ENCODE measurements at regions not wholly inside any gene's neighbourhood (a gene's known extent, or its start where the extent isn't known, plus 50 kb on each side); places are given as distances from the start of the nearest gene placed in this dataset.

DNA sequence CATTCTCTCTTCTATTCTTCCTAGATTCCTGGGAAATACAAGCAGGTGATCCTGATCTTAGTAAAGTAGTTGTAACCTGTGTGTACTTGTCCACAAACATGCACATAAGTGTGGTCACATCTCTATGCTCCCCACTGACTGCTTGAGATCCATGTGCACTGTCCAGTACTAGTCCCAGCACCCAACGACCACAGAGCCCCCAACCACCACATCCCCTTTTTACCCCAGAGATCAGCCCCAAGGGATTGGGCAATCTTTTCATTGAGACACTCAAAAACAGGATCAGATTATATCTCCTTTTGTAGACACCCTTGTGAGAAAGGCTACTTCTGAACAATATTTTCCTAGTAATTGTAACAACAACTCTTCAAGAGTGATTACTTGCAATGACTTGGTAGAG is 240.6 kb downstream of the ACTL7B start:
- peaks cover 2% of the 10 kb centered on the region for H3K9me3 Mint-ChIP-seq (ENCODE audit: low read depth)
- H3K4me3 Mint-ChIP-seq = no peak overlapping the region
- no peak overlapping the region for H3K27ac Mint-ChIP-seq
- no peaks in the 10 kb centered on the region for H3K36me3 Mint-ChIP-seq
- H3K27me3 Mint-ChIP-seq = peaks cover 1% of the 10 kb centered on the region
- no peaks in the 10 kb centered on the region for H3K4me1 Mint-ChIP-seq (ENCODE audit: low read depth)

DNA sequence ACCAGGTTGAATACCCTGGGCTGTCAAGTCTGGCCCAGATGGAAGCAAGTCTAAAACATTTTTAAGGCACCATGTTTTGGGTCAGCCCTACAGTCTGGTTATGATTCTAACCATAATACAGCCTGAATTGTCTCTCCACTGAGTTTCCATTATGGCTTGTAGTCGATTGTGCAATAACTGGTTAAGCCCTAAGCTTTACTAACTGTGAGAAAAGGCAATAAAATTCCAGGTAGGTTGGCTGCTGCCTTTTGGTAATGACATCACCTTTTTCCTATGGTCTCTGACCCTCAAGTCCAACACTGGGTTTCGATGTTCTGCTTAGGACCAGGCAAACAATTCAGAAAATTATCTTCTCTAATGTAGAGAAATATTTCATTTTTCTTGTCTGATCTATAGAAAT is 243.3 kb downstream of the ACTL7B start:
- no peak overlapping the region for H3K4me3 Mint-ChIP-seq

DNA sequence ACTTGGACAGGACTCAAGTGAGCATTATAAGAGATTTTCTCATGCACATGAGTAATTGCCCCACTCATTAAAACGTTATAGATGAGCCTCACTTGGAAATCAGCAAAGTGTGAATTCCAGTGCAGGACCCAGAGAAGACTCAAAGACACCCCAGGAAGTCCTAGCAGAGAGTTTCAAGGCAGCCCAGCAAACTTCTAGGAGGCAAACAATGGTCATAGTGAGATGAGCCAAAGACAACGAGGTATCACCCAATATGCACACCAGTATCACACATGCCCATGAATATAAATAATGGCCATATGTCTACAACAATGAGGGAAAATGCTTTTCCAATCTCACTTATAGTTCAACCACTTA is 245.9 kb downstream of the ACTL7B start:
- Mint-ChIP-seq H3K27me3 (no peaks in the 10 kb centered on the region), H3K27ac (no peak overlapping the region), H3K4me3 (no peak overlapping the region), H3K9me3 (ENCODE audit: low read depth) (peaks cover 2% of the 10 kb centered on the region), H3K4me1 (ENCODE audit: low read depth) (no peaks in the 10 kb centered on the region), H3K36me3 (no peaks in the 10 kb centered on the region)

More for the DNA sequence above, 243.3 kb downstream of the ACTL7B start:
- Mint-ChIP-seq H3K4me1 (ENCODE audit: low read depth) (no peaks in the 10 kb centered on the region), H3K9me3 (ENCODE audit: low read depth) (peaks cover 2% of the 10 kb centered on the region), H3K27ac (no peak overlapping the region), H3K36me3 (no peaks in the 10 kb centered on the region), H3K27me3 (peaks cover 1% of the 10 kb centered on the region)

DNA sequence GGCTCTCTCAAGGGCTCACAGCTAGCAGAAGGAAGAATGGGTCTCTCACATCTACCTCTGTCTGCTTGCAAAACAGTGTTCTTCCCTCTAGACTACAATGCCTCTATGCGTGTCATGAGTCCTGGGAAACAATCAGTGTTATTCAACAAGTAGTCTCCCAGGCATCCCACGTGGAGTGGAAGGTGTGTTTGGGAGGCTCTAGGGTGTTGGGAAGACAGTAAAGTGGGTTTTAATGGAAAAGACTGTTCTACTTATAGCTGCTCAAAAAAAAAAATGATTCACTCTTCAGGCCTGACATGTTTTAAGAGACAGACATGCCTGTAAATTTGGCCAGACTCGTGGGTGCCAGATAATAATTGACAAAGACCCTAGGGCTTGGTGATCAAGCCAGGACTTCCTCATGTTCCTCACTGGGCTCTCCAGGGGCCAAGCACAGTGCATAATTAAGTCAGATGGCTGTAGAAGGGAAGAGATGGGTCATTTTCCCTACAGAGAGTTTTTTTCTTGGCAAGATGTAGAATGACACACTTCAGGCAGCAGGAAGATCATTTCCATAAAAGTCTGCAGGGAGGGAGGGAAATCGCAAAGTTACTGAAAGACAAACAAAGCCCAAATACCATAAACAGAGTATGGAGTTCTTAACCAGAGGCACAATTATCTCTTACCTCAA is 246.4 kb downstream of the ACTL7B start:
- H3K27ac Mint-ChIP-seq = no peak overlapping the region
- H3K4me3 Mint-ChIP-seq = no peak overlapping the region
- no peaks in the 10 kb centered on the region for H3K36me3 Mint-ChIP-seq
- peaks cover 2% of the 10 kb centered on the region for H3K9me3 Mint-ChIP-seq (ENCODE audit: low read depth)
- no peaks in the 10 kb centered on the region for H3K27me3 Mint-ChIP-seq
- H3K4me1 Mint-ChIP-seq (ENCODE audit: low read depth) = no peaks in the 10 kb centered on the region

DNA sequence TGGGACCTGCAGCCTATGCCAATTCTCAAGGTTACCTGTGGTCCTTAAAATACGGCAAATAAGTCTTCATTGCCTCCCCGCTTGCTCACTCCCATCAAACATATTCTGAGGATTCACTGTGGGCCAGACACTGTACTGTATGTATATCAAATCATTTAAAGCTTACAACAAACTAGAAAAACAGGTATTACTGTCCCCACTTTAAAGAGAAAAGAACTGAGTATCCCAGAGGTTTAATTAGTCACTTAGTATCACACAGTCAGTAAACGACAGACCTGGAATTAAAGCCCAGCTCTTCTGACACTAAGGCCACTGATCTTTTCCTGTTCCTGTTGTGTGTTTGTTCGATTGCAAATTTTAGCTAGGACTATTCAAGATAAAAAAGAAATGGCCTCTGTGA is 248.2 kb downstream of the ACTL7B start:
- Mint-ChIP-seq H3K9me3 (ENCODE audit: low read depth) (peaks cover 2% of the 10 kb centered on the region), H3K4me3 (no peak overlapping the region), H3K36me3 (no peaks in the 10 kb centered on the region), H3K27ac (no peak overlapping the region), H3K27me3 (no peaks in the 10 kb centered on the region), H3K4me1 (ENCODE audit: low read depth) (no peaks in the 10 kb centered on the region)

DNA sequence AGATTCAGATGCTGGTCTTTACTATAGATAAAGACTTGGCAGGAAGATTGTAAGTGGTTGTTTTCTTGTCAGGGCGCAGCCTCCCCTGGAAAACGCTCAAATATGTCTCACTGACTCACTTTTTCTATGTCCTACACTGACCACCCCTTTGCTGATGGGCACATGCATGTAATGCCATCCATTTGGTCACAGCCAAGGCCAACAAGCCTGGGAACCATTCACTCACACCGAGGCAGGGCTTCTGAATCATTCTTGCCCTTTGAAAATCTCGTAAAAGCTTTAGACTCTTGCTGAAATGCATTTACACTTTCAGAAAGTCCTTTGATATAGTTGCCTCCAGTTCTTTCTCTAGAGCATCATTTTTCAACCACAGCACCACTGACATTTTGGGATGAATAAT is 249.4 kb downstream of the ACTL7B start:
- peaks cover 2% of the 10 kb centered on the region for H3K9me3 Mint-ChIP-seq (ENCODE audit: low read depth)
- H3K36me3 Mint-ChIP-seq = no peaks in the 10 kb centered on the region
- H3K4me3 Mint-ChIP-seq = no peak overlapping the region
- no peaks in the 10 kb centered on the region for H3K4me1 Mint-ChIP-seq (ENCODE audit: low read depth)
- no peaks in the 10 kb centered on the region for H3K27me3 Mint-ChIP-seq
- H3K27ac Mint-ChIP-seq = no peak overlapping the region

DNA sequence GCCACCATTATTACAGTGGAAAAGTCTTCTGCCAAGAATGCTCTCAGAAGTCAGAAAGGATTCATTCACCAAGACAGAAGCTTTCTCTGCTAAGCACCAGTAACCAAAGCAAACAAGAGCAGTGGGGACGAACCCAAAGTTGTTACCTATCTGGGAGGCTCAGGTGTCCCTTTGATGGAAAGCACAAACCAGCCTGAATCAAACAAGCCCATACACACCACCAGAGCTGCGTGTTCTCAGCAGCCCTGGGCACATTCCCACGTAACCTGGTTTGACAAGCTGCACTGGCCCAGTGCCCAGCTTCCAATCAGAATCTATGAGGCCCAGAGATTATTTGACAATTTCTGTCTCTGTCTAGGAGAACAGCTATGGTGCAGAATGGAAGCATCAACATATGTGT is 252.6 kb downstream of the ACTL7B start:
- Mint-ChIP-seq H3K4me3 (no peak overlapping the region), H3K9me3 (ENCODE audit: low read depth) (no peaks in the 10 kb centered on the region), H3K27ac (no peak overlapping the region), H3K27me3 (no peaks in the 10 kb centered on the region), H3K36me3 (no peaks in the 10 kb centered on the region), H3K4me1 (ENCODE audit: low read depth) (no peaks in the 10 kb centered on the region)

DNA sequence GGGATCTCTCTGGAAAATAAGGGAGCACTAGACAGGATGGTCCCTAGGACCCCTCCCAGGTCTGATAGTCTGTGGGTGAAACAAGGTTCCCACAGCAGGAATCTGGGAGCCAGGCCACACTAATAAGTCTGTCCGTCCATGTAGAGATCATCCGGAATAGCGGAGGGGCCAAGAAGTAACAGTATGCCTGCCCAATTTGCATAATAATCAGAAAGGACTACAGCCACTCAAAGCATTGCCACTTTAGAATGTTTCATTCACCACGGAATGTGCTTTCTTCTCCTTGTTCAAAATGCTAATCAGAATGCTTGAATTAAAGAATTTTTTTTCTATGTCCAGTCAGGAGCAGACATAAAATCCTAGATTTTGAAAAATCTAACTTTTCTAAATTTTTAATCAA is 254.9 kb downstream of the ACTL7B start:
- no peak overlapping the region for H3K4me3 Mint-ChIP-seq
- H3K9me3 Mint-ChIP-seq (ENCODE audit: low read depth) = no peaks in the 10 kb centered on the region
- H3K36me3 Mint-ChIP-seq = no peaks in the 10 kb centered on the region
- H3K27ac Mint-ChIP-seq = no peak overlapping the region
- H3K4me1 Mint-ChIP-seq (ENCODE audit: low read depth) = no peaks in the 10 kb centered on the region
- no peaks in the 10 kb centered on the region for H3K27me3 Mint-ChIP-seq

DNA sequence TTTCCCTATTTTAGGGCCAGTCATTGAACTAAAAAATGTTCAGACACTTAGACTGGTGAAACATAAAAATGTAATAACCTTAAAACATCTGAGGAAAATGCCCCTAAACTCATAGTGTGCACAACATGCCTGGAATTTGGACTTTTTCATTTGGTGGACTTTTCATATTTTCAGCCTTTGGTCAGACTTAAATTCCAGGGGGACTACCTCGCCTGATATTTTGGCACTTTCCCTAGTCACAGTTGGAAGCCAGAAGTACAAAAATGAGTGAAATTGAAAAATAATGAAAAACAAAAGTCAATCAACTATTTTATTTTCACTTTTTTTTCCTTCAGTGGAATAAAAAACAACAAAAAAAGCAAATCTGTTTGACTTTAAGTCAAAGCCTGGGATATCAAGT is 256.2 kb downstream of the ACTL7B start:
- no peaks in the 10 kb centered on the region for H3K4me1 Mint-ChIP-seq (ENCODE audit: low read depth)
- no peak overlapping the region for H3K4me3 Mint-ChIP-seq
- no peak overlapping the region for H3K27ac Mint-ChIP-seq
- H3K27me3 Mint-ChIP-seq = no peaks in the 10 kb centered on the region
- no peaks in the 10 kb centered on the region for H3K9me3 Mint-ChIP-seq (ENCODE audit: low read depth)
- no peaks in the 10 kb centered on the region for H3K36me3 Mint-ChIP-seq

DNA sequence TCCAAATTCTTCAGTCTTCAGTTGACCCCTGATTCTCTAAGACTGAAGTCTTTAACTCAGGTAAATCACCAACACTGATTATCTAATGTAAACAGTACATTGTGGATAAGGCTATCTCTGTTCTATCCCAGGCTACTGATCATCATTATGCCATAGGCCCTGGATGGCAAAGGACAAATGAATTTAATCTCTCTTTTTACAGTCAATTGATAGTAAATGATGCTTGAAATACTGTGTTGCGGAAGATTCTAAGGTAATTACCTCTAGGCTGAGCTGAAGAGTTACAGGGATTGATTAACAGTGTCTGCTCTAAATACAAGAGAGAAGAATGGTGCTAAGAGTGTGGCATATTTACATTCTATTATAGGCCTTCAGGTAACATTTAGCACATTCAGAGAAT is 264.7 kb downstream of the ACTL7B start:
- no peaks in the 10 kb centered on the region for H3K27me3 Mint-ChIP-seq
- H3K36me3 Mint-ChIP-seq = no peaks in the 10 kb centered on the region
- H3K9me3 Mint-ChIP-seq (ENCODE audit: low read depth) = no peaks in the 10 kb centered on the region
- H3K4me3 Mint-ChIP-seq = no peak overlapping the region
- H3K27ac Mint-ChIP-seq = no peak overlapping the region
- H3K4me1 Mint-ChIP-seq (ENCODE audit: low read depth) = no peaks in the 10 kb centered on the region

DNA sequence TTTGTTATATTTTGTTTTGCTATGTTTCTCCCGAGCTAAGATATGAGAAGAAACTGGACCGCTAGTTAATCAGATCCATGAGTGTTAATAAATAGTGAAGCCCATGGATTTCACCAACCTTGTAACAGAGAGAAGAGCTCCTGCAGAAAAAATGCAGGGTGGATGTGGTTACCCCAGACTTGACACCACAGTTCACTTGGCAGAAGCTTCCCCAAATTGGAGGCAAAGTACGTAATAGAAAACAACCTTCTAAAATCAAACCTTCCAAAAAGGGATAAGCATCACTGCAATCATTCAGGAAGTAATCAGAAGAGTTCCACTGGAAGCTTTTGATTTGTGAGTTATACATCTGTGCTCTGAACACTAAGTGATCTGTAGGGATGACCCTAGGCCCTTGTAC is 267.5 kb downstream of the ACTL7B start:
- no peak overlapping the region for H3K4me3 Mint-ChIP-seq
- H3K27me3 Mint-ChIP-seq = no peaks in the 10 kb centered on the region
- H3K36me3 Mint-ChIP-seq = no peaks in the 10 kb centered on the region
- H3K4me1 Mint-ChIP-seq (ENCODE audit: low read depth) = no peaks in the 10 kb centered on the region
- no peak overlapping the region for H3K27ac Mint-ChIP-seq
- no peaks in the 10 kb centered on the region for H3K9me3 Mint-ChIP-seq (ENCODE audit: low read depth)

DNA sequence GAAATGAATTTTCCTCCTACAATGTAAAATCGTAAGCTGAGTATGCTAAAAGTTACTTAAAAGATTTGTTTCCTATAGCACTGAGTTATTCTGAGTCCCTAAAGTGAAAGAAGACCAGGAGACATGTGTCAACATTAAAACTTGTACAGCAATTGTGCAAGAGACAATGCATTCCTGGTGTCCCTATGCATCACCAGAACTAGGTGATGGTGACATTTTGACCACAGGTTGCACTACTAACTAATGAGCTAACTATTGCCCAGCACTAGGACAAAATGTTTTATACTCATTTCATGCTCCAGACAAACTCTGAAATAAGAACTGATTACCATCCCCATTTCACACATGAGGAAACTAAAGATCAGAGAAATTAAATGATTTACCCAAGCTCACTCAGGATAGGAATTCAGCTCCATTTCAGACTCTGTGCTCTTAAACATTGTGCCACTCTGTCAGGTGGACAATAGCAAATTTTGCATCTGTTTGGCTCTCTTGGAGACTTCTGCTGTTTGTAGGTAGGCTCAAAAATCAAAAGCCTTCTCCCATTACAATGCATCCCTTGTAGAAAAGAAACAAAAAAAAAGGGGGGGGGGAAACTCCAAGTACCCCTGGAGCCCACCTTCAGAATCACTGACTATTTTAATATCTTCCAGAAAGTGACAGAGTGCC is 269.2 kb downstream of the ACTL7B start:
- Mint-ChIP-seq H3K9me3 (ENCODE audit: low read depth) (no peaks in the 10 kb centered on the region), H3K4me3 (no peak overlapping the region), H3K27me3 (no peaks in the 10 kb centered on the region), H3K4me1 (ENCODE audit: low read depth) (no peaks in the 10 kb centered on the region), H3K27ac (no peak overlapping the region), H3K36me3 (no peaks in the 10 kb centered on the region)

DNA sequence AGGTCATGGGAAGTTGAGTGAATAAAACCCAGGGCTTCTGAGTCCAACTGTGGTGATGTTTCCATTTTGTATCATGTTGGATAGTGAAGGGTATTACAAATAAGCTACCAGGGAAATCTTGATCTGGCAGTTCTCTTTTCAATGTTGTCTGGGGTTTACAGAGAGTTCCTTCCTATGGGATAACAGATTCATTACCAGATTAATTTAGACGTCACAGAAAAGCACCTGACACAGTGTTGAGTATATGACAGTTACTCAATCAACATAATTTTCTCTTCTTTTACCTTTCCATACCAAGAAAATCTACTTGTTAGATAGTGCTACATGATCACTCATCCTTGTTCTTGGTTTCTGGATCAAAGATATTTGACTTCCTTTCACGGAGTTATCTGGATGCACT is 270.9 kb downstream of the ACTL7B start:
- no peaks in the 10 kb centered on the region for H3K9me3 Mint-ChIP-seq (ENCODE audit: low read depth)
- peaks cover 2% of the 10 kb centered on the region for H3K27me3 Mint-ChIP-seq
- H3K27ac Mint-ChIP-seq = no peak overlapping the region
- no peaks in the 10 kb centered on the region for H3K4me1 Mint-ChIP-seq (ENCODE audit: low read depth)
- no peak overlapping the region for H3K4me3 Mint-ChIP-seq
- no peaks in the 10 kb centered on the region for H3K36me3 Mint-ChIP-seq

DNA sequence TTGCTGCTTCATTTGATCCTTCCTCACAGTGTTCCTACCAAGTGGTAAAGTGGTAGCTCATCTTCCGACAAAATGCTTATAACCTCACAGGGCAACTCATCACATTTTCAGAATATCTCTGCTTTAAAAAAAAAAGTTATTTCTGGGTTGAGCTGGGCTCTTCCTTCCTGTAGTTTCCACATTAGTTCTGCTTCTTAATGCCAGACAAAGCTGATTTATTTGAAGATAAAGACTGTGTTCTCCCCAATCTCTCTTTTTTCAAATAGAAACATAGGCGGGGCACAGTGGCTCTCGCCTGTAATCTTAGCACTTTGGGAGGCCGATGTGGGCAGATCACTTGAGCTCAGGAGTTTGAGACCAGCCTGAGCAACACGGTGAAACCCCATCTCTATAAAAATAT is 273.1 kb downstream of the ACTL7B start:
- H3K9me3 Mint-ChIP-seq (ENCODE audit: low read depth) = no peaks in the 10 kb centered on the region
- H3K4me1 Mint-ChIP-seq (ENCODE audit: low read depth) = no peaks in the 10 kb centered on the region
- no peaks in the 10 kb centered on the region for H3K36me3 Mint-ChIP-seq
- peaks cover 2% of the 10 kb centered on the region for H3K27me3 Mint-ChIP-seq
- H3K27ac Mint-ChIP-seq = no peak overlapping the region
- no peak overlapping the region for H3K4me3 Mint-ChIP-seq

DNA sequence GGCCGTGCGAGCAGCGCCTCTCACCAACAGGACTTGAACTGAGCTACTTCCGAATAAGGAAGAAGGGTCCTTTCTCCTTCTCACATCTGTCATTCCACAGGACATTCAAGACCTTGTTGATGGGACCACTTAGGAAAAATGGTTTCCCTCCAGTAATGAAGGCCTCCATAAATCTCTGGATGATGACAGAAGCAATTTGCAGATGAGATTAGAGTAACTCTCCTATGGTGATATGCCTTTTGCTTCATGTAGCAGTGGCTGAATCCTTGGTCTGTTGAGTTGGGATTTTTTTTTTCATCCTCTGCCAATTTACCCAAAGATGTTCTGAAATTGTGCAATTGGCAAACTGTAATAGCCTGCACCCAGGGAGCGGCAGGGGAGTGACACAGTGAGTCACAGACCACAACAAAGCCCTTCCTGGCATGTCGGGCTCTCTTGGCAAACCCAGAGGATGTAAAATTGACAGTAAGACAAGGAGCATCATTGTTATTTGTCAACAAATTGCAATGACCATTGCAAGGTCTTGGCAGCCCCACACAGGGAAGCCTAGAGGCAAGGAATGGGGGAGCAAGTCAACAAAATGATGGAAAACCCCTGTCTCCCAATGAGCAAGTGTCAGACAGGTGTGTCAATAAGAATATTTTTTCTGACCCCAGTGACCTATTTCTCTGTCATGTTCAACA is 275.9 kb downstream of the ACTL7B start:
- Mint-ChIP-seq H3K9me3 (ENCODE audit: low read depth) (no peaks in the 10 kb centered on the region), H3K4me3 (no peak overlapping the region), H3K36me3 (no peaks in the 10 kb centered on the region), H3K27me3 (peaks cover 2% of the 10 kb centered on the region), H3K27ac (no peak overlapping the region), H3K4me1 (ENCODE audit: low read depth) (no peaks in the 10 kb centered on the region)

DNA sequence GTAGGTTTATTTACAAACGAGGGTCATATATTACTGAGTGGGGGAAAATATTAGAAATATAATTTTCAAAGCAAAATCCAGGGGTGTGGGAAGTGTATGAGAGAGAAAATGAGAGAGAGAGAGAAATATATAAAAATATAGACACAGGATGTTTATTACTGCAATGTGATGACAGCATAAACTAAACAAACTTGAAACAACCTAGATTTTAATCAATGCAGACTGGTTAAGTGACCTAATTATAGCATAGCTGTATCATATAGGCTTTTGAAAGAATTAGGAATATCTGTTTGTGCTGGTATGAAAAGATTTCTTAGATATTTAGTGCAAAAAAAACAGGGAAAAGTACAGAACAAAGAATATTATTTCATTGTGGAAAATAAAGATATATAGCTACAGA is 280.5 kb downstream of the ACTL7B start:
- Mint-ChIP-seq H3K4me1 (ENCODE audit: low read depth) (no peaks in the 10 kb centered on the region), H3K4me3 (no peak overlapping the region), H3K9me3 (ENCODE audit: low read depth) (no peaks in the 10 kb centered on the region), H3K27ac (no peak overlapping the region), H3K36me3 (no peaks in the 10 kb centered on the region), H3K27me3 (peaks cover 2% of the 10 kb centered on the region)

Measured in activated naive CD8-positive, alpha-beta T cell (primary cell).